Tibial artery (tissue), 4 donors: ENCODE measurements at regions not wholly inside any gene's neighbourhood (a gene's known extent, or its start where the extent isn't known, plus 50 kb on each side); places are given as distances from the start of the nearest gene placed in this dataset.

Source experiments
- DNase-seq, 2 donors: peaks; one replicate each; pipeline ENCODE4 v3.0.0-alpha.2; 2019
- H3K27ac ChIP-seq, 2 donors: fragments of 200-600 bp; sonication (generic) in 1 of 2; 1 replicate in 1 of 2; 2 replicates in 1 of 2; pipeline ENCODE4 v1.5.1; 2018 to 2019; ENCODE audit warnings: mild to moderate bottlenecking in 1 of 2
- H3K27me3 ChIP-seq, 2 donors: fragments of 200-600 bp; sonication (generic) in 1 of 2; one replicate each; pipeline versions ENCODE4 v1.5.1 to v1.6.0; 2016 to 2019
- H3K36me3 ChIP-seq, 3 donors: fragments of 200-600 bp; sonication (generic) in 2 of 3; one replicate each; pipeline ENCODE4 v1.5.1; 2016 to 2019; ENCODE audit warnings: mild to moderate bottlenecking in 2 of 3
- H3K4me1 ChIP-seq, 4 donors: fragments of 200-600 bp; sonication (generic) in 2 of 4; 1 replicate in 3 of 4; 2 replicates in 1 of 4; pipeline ENCODE4 v1.5.1; 2016 to 2019
- H3K4me3 ChIP-seq, 2 donors: fragments of 200-600 bp; sonication (generic) in 1 of 2; 1 replicate in 1 of 2; 2 replicates in 1 of 2; pipeline ENCODE4 v1.5.1; 2018 to 2019; ENCODE audit warnings: mild to moderate bottlenecking in 2 of 2
- H3K9me3 ChIP-seq, 3 donors: fragments of 200-600 bp; sonication (generic) in 1 of 3; one replicate each; pipeline ENCODE4 v1.5.1; 2016 to 2019
- intact Hi-C: fragments of 100-400 bp; cut with DNase I; formaldehyde crosslinking; loops from one replicate; pipeline ENCODE4 v1.15.0; 2023; ENCODE audit warnings: low total_unique reads
- TF ChIP-seq, protein P1 (sequence below), 2 experiments: fragments of 200-600 bp in 1 of 2; fragments of 450-650 bp in 1 of 2; IDR thresholded peaks; one replicate each; pipeline ENCODE4 v1.5.1; 2017 to 2019; ENCODE audit warnings: antibody characterized with exemption in 2 of 2, mild to moderate bottlenecking in 1 of 2, moderate library complexity in 1 of 2

DNA sequence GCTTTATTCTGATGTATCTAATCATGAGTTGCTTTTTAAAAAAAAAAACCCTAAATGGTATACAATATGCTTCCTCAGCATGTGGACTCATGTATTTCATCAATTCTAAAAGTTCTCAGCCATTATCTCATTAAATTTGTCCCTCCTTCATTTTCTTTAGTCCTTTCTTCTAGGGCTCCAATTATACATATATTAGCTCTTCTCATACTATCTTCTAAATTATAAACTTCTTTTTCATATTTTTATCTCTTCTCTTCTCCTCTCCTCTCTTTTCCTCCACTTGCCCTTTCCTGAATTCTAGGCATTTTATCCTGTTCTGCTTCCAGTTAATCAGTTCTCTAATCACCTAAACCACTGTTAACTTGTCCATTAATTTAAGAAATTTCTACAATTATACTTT is 55.0 kb upstream of the IL33 start:
- no peak for DNase-seq
- Histone ChIP-seq H3K4me1 (no peaks in the 10 kb centered on the region), H3K27ac (no peak overlapping the region), H3K27me3 (no peaks in the 10 kb centered on the region), H3K36me3 (no peaks in the 10 kb centered on the region), H3K4me3 (no peak overlapping the region), H3K9me3 (no peaks in the 10 kb centered on the region)
- intact Hi-C loops = no loop called here
- TF ChIP-seq, protein P1, sequence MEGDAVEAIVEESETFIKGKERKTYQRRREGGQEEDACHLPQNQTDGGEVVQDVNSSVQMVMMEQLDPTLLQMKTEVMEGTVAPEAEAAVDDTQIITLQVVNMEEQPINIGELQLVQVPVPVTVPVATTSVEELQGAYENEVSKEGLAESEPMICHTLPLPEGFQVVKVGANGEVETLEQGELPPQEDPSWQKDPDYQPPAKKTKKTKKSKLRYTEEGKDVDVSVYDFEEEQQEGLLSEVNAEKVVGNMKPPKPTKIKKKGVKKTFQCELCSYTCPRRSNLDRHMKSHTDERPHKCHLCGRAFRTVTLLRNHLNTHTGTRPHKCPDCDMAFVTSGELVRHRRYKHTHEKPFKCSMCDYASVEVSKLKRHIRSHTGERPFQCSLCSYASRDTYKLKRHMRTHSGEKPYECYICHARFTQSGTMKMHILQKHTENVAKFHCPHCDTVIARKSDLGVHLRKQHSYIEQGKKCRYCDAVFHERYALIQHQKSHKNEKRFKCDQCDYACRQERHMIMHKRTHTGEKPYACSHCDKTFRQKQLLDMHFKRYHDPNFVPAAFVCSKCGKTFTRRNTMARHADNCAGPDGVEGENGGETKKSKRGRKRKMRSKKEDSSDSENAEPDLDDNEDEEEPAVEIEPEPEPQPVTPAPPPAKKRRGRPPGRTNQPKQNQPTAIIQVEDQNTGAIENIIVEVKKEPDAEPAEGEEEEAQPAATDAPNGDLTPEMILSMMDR (IDR thresholded peaks at IDR 0.05) = no peak

DNA sequence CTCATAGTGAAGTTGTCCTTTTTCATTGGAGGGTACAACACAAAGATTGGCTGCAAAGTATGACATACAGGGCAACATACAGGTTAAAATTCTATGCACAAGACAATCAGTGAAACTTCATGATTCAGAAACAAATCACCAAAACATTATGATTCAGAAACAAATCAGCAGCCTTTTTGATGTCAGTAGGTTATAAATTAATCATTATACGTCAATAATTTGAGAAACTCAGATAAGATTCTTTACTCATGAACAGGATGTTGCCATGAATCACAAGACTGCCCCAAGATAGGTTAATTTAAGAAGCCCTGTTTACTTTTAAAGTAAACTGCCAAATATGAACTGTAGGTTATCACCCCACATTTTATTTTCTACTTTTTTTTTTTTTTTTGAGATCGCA is 62.2 kb upstream of the IL33 start:
- H3K36me3 ChIP-seq = no peaks in the 10 kb centered on the region
- no peak overlapping the region for H3K4me3 ChIP-seq
- no peaks in the 10 kb centered on the region for H3K4me1 ChIP-seq
- TF ChIP-seq, protein P1 (IDR thresholded peaks at IDR 0.05) = no peak
- DNase-seq = no peak
- H3K27me3 ChIP-seq = no peaks in the 10 kb centered on the region
- no peaks in the 10 kb centered on the region for H3K9me3 ChIP-seq
- intact Hi-C loops = no loop called here
- H3K27ac ChIP-seq = no peak overlapping the region

DNA sequence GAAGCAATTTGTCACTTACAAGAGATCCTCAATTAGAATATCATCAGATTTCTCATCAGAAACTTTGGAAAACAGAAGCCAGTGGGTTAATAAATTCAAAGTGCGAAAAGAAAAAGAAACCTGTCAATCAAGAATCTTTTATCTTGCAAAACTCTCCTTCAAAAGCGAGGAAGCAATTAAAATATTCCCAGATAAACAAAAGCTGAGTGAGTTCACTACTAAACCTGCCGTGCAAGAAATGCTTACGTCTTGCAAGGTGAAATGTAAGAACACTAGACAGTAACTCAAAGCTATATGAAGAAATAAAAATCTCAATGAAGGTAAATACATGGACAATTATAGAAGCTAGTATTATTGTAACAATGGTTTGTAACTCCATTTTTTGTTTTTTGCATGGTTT is 62.8 kb upstream of the IL33 start:
- H3K4me1 ChIP-seq = no peaks in the 10 kb centered on the region
- H3K36me3 ChIP-seq = no peaks in the 10 kb centered on the region
- DNase-seq = no peak
- intact Hi-C loops = no loop called here
- H3K27ac ChIP-seq = no peak overlapping the region
- H3K27me3 ChIP-seq = no peaks in the 10 kb centered on the region
- H3K4me3 ChIP-seq = no peak overlapping the region
- TF ChIP-seq, protein P1 (IDR thresholded peaks at IDR 0.05) = no peak
- no peaks in the 10 kb centered on the region for H3K9me3 ChIP-seq

DNA sequence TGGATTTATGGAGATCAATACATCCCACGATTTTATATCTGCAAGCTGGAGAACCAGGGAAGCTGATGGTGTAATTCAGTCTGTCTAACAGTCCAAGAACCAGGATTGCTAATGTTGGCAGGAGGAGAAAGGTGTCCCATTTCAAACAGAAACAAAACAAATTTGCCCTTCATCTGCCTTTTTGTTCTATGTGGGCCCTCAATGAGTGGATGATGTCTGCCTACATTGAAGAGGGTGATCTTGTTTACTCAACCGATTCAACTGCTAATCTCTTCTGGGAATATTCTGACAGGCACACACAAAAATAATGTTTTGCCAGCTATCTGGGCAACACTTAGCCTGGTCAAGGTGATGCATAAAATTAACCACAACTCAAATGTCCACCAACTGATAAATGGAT is 65.1 kb upstream of the IL33 start:
- no peaks in the 10 kb centered on the region for H3K4me1 ChIP-seq
- TF ChIP-seq, protein P1 (IDR thresholded peaks at IDR 0.05) = no peak

GRCh38 chr9:6149315-6149714 is 66.3 kb upstream of the IL33 start:
- intact Hi-C loops = no loop called here

More for the DNA sequence above, 65.1 kb upstream of the IL33 start:
- intact Hi-C loops = no loop called here
- Histone ChIP-seq H3K9me3 (no peaks in the 10 kb centered on the region), H3K27ac (no peak overlapping the region), H3K4me3 (no peak overlapping the region), H3K27me3 (no peaks in the 10 kb centered on the region), H3K36me3 (no peaks in the 10 kb centered on the region)
- DNase-seq = no peak

More at GRCh38 chr9:6149315-6149714, 66.3 kb upstream of the IL33 start:
- H3K36me3 ChIP-seq = no peaks in the 10 kb centered on the region
- no peak for DNase-seq
- H3K9me3 ChIP-seq = no peaks in the 10 kb centered on the region
- H3K27me3 ChIP-seq = no peaks in the 10 kb centered on the region
- H3K4me1 ChIP-seq = no peaks in the 10 kb centered on the region
- H3K4me3 ChIP-seq = no peak overlapping the region
- no peak overlapping the region for H3K27ac ChIP-seq
- TF ChIP-seq, protein P1 (IDR thresholded peaks at IDR 0.05) = no peak
